ENCODE measurements at regions not wholly inside any gene's neighbourhood (a gene's known extent, or its start where the extent isn't known, plus 50 kb on each side); places are given as distances from the start of the nearest gene placed in this dataset.

DNA sequence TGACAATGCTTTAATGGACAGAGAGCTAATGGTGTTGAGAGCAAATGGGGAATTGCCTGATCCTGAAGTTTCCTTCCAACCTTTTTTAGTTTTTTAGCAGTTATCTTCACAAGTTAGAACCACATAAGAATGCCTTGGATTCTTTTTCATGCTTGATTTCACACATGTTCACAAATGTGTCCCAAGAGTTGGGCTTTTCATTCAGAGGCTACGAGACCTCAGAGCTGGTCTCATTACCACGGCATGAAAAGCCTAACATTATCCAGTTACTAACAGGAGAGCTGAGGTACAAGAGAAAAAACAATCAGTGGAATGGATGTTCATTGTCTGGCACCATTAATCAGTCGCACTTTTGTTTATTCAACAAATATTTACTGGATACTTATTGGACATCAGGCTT is 340.6 kb downstream of the ZNF326 start:
- no peaks in the 10 kb centered on the region for H4K20me1 ChIP-seq (ENCODE audit: insufficient read depth, low read length)
- H3K9ac ChIP-seq (ENCODE audit: insufficient read depth, low read depth, low read length) = no peak overlapping the region
- H3K36me3 ChIP-seq (replicated peaks in 1 of 2; ENCODE audit: control insufficient read depth in 1 of 2, insufficient read depth in 2 of 2, low read length in 2 of 2) = no peaks in the 10 kb centered on the region
- H3K4me3 ChIP-seq (replicated peaks in 1 of 3; ENCODE audit: insufficient read depth in 1 of 3, low read depth in 2 of 3, low read length in 3 of 3) = no peak overlapping the region
- H3K9me3 ChIP-seq (ENCODE audit: low read length) = no peaks in the 10 kb centered on the region
- no peaks in the 10 kb centered on the region for H3K79me2 ChIP-seq (ENCODE audit: insufficient read depth, low read length)
- in situ Hi-C loops (cut with HindIII; ENCODE audit: extremely low pct_ligation_motif_present, low pct_unique_long_range_greater_than_20kb) (no loop called here), intact Hi-C loops (cut with micrococcal nuclease; ENCODE audit: unreplicated experiment) (no loop called here)
- DNase-seq (ENCODE audit: low spot score) (no peak), FAIRE-seq (no peak), ATAC-seq (no peak)
- POLR2A ChIA-PET = no interaction called here
- TF ChIP-seq, protein P1, sequence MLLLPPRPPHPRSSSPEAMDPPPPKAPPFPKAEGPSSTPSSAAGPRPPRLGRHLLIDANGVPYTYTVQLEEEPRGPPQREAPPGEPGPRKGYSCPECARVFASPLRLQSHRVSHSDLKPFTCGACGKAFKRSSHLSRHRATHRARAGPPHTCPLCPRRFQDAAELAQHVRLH (CRISPR knock-in tag; IDR thresholded peaks at IDR 0.05; ENCODE audit: borderline replicate concordance, low read depth) = no peak
- TF ChIP-seq CCAR2 (optimal IDR thresholded peaks at IDR 0.05; ENCODE audit: low read depth, low read length) (no peak), ZNF546 (CRISPR knock-in tag; conservative IDR thresholded peaks at IDR 0.05) (no peak), NR2F2 (IDR thresholded peaks at IDR 0.05; ENCODE audit: borderline replicate concordance, low read depth) (no peak), KDM3A (CRISPR knock-in tag; IDR thresholded peaks at IDR 0.05; ENCODE audit: low read depth) (no peak)
- TF ChIP-seq, protein P2, sequence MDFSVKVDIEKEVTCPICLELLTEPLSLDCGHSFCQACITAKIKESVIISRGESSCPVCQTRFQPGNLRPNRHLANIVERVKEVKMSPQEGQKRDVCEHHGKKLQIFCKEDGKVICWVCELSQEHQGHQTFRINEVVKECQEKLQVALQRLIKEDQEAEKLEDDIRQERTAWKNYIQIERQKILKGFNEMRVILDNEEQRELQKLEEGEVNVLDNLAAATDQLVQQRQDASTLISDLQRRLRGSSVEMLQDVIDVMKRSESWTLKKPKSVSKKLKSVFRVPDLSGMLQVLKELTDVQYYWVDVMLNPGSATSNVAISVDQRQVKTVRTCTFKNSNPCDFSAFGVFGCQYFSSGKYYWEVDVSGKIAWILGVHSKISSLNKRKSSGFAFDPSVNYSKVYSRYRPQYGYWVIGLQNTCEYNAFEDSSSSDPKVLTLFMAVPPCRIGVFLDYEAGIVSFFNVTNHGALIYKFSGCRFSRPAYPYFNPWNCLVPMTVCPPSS (IDR thresholded peaks at IDR 0.05) = no peak
- TF ChIP-seq, protein P3, sequence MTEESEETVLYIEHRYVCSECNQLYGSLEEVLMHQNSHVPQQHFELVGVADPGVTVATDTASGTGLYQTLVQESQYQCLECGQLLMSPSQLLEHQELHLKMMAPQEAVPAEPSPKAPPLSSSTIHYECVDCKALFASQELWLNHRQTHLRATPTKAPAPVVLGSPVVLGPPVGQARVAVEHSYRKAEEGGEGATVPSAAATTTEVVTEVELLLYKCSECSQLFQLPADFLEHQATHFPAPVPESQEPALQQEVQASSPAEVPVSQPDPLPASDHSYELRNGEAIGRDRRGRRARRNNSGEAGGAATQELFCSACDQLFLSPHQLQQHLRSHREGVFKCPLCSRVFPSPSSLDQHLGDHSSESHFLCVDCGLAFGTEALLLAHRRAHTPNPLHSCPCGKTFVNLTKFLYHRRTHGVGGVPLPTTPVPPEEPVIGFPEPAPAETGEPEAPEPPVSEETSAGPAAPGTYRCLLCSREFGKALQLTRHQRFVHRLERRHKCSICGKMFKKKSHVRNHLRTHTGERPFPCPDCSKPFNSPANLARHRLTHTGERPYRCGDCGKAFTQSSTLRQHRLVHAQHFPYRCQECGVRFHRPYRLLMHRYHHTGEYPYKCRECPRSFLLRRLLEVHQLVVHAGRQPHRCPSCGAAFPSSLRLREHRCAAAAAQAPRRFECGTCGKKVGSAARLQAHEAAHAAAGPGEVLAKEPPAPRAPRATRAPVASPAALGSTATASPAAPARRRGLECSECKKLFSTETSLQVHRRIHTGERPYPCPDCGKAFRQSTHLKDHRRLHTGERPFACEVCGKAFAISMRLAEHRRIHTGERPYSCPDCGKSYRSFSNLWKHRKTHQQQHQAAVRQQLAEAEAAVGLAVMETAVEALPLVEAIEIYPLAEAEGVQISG (CRISPR knock-in tag; IDR thresholded peaks at IDR 0.05) = no peak
- TF ChIP-seq, protein P4, sequence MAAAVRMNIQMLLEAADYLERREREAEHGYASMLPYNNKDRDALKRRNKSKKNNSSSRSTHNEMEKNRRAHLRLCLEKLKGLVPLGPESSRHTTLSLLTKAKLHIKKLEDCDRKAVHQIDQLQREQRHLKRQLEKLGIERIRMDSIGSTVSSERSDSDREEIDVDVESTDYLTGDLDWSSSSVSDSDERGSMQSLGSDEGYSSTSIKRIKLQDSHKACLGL (CRISPR knock-in tag; IDR thresholded peaks at IDR 0.05) = no peak
- H3K4me2 ChIP-seq (ENCODE audit: low read depth, low read length) = no peak overlapping the region
- H2AFZ ChIP-seq (ENCODE audit: low read length) = no peak overlapping the region
- CTCF ChIA-PET (ENCODE audit: low intra/inter-chr PET ratio, low total read pairs) = no interaction called here
- H3K27ac ChIP-seq (ENCODE audit: extremely low read length, insufficient read depth, low read length) = no peak overlapping the region
- no TSS peak for BruUV-seq (replicated peaks)
- no peaks in the 10 kb centered on the region for H3K4me1 ChIP-seq (ENCODE audit: insufficient read depth, low read length)
- no peaks in the 10 kb centered on the region for H3K27me3 ChIP-seq (ENCODE audit: control insufficient read depth in 1 of 2, insufficient read depth in 2 of 2, low read length in 2 of 2)
- WGBS (ENCODE audit: low lambda C conversion rate) = 0% methylated on average over 3 of the region's 3 CpGs

Measured in HepG2 (cell line).